B cell (primary cell): ENCODE measurements at regions not wholly inside any gene's neighbourhood (a gene's known extent, or its start where the extent isn't known, plus 50 kb on each side); places are given as distances from the start of the nearest gene placed in this dataset.

Source experiments
- EZH2 ChIP-seq: IDR thresholded peaks from 2 replicates; pipeline ENCODE4 v1.6.1; 2012; ENCODE audit warnings: borderline replicate concordance, low read depth, mild to moderate bottlenecking, moderate library complexity, low read length; ENCODE audit not compliant: insufficient read depth, poor library complexity, severe bottlenecking
- TF ChIP-seq, protein P1 (sequence below): fragments of 200-600 bp; IDR thresholded peaks from one replicate; pipeline ENCODE4 v1.8.0; 2022; ENCODE audit warnings: antibody characterized with exemption, mild to moderate bottlenecking

DNA sequence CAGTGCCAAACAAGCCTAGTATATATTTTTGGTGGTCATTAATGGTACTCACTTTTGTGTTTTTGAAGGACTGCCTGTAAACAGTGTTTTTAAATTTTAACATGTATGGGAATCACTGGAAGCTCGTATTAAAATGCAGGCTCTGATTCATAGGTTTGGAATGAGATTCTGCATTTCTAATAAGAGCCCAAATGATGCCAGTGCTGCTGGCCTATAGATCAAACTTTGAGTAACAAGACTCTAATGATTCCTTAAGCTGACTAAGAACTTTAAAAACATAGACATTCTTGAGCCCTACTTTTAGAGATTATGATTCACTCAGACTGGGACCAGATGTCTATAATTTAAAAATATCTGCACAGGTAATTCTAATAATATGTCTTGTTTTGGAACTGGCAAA is 823.2 kb upstream of the LCORL start:
- TF ChIP-seq, protein P1, sequence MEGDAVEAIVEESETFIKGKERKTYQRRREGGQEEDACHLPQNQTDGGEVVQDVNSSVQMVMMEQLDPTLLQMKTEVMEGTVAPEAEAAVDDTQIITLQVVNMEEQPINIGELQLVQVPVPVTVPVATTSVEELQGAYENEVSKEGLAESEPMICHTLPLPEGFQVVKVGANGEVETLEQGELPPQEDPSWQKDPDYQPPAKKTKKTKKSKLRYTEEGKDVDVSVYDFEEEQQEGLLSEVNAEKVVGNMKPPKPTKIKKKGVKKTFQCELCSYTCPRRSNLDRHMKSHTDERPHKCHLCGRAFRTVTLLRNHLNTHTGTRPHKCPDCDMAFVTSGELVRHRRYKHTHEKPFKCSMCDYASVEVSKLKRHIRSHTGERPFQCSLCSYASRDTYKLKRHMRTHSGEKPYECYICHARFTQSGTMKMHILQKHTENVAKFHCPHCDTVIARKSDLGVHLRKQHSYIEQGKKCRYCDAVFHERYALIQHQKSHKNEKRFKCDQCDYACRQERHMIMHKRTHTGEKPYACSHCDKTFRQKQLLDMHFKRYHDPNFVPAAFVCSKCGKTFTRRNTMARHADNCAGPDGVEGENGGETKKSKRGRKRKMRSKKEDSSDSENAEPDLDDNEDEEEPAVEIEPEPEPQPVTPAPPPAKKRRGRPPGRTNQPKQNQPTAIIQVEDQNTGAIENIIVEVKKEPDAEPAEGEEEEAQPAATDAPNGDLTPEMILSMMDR = no peak
- TF ChIP-seq EZH2 = no peak
